CD4-positive, alpha-beta T cell treated with Interleukin-17A for 4 hours (primary cell): ENCODE measurements at regions not wholly inside any gene's neighbourhood (a gene's known extent, or its start where the extent isn't known, plus 50 kb on each side); places are given as distances from the start of the nearest gene placed in this dataset.

Experiments
- DNase-seq: peaks from one replicate; pipeline ENCODE4 v3.0.0-alpha.2; 2020; ENCODE audit warnings: mixed read lengths

- no peak for DNase-seq
These were observed 52.8 kb downstream of the PPP1R2C start for GRCh38 chrX:42725196-42725595.

GRCh38 chrX:42720209-42720608 lies 57.8 kb downstream of the PPP1R2C start:
- no peak for DNase-seq

GRCh38 chrX:42715701-42716262 lies 62.2 kb downstream of the PPP1R2C start:
- DNase-seq, result no peak

- DNase-seq, result peak; percentile 68
These were observed 62.8 kb downstream of the PPP1R2C start for GRCh38 chrX:42714981-42715700.

- DNase-seq, result no peak
These were observed 67.5 kb downstream of the PPP1R2C start for GRCh38 chrX:42710452-42710851.

GRCh38 chrX:42708222-42708621 lies 69.7 kb downstream of the PPP1R2C start:
- DNase-seq, result no peak

- DNase-seq, result no peak
These were observed 70.2 kb downstream of the PPP1R2C start for GRCh38 chrX:42707742-42708141.

GRCh38 chrX:42704454-42704853 lies 73.5 kb downstream of the PPP1R2C start:
- DNase-seq, result no peak

- no peak for DNase-seq
These were observed 80.4 kb downstream of the PPP1R2C start for GRCh38 chrX:42697544-42697943.

- DNase-seq, result no peak
These were observed 81.3 kb downstream of the PPP1R2C start for GRCh38 chrX:42696536-42697124.

- DNase-seq, result no peak
These were observed 82.1 kb downstream of the PPP1R2C start for GRCh38 chrX:42695800-42696358.

GRCh38 chrX:42694260-42694815 lies 83.6 kb downstream of the PPP1R2C start:
- no peak for DNase-seq

- no peak for DNase-seq
These were observed 86.8 kb downstream of the PPP1R2C start for GRCh38 chrX:42691196-42691595.

- DNase-seq, result no peak
These were observed 91.3 kb downstream of the PPP1R2C start for GRCh38 chrX:42686706-42687105.

GRCh38 chrX:42686296-42686695 lies 91.7 kb downstream of the PPP1R2C start:
- no peak for DNase-seq

- DNase-seq, result no peak
These were observed 93.9 kb downstream of the PPP1R2C start for GRCh38 chrX:42684065-42684464.

GRCh38 chrX:42680666-42681065 lies 97.3 kb downstream of the PPP1R2C start:
- no peak for DNase-seq

- DNase-seq, result no peak
These were observed 99.8 kb downstream of the PPP1R2C start for GRCh38 chrX:42678133-42678532.

GRCh38 chrX:42673301-42673810 lies 104.6 kb downstream of the PPP1R2C start:
- DNase-seq, result no peak

- no peak for DNase-seq
These were observed 113.3 kb downstream of the PPP1R2C start for GRCh38 chrX:42664680-42665079.

- DNase-seq, result no peak
These were observed 149.5 kb downstream of the PPP1R2C start for GRCh38 chrX:42628471-42628870.

GRCh38 chrX:42627891-42628290 lies 150.1 kb downstream of the PPP1R2C start:
- DNase-seq, result no peak

- no peak for DNase-seq
These were observed 153.4 kb downstream of the PPP1R2C start for GRCh38 chrX:42624524-42624923.

- DNase-seq, result no peak
These were observed 158.9 kb downstream of the PPP1R2C start for GRCh38 chrX:42619068-42619467.
